GM23338 (cell line): ENCODE measurements at regions not wholly inside any gene's neighbourhood (a gene's known extent, or its start where the extent isn't known, plus 50 kb on each side); places are given as distances from the start of the nearest gene placed in this dataset.

Experiments
- ATAC-seq: fragments of 200-7000 bp; cut with Tn5 transposase; 3 replicates; pipeline ENCODE4 v1.9.1; 2020
- DNase-seq: peaks from one replicate; pipeline ENCODE4 v3.0.0-alpha.2; 2015; ENCODE audit warnings: low spot score
- H2AFZ ChIP-seq: fragments of 200-600 bp; sonication (generic); 2 replicates; pipeline ENCODE4 v1.8.0; 2016; ENCODE audit warnings: antibody characterized with exemption, mild to moderate bottlenecking, moderate library complexity
- H3F3A ChIP-seq: fragments of 200-600 bp; sonication (generic); replicated peaks from 2 replicates; pipeline ENCODE4 v1.8.0; 2017; ENCODE audit warnings: antibody characterized with exemption, mixed run types, low read depth
- H3K27ac ChIP-seq: fragments of 200-600 bp; sonication (generic); 2 replicates; pipeline ENCODE4 v1.6.1; 2016; ENCODE audit warnings: low read depth
- H3K27me3 ChIP-seq: fragments of 200-600 bp; sonication (generic); 2 replicates; pipeline ENCODE4 v1.8.0; 2016; ENCODE audit warnings: mild to moderate bottlenecking, mixed run types, moderate library complexity; ENCODE audit not compliant: insufficient read depth
- H3K36me3 ChIP-seq: fragments of 200-600 bp; sonication (generic); 2 replicates; pipeline ENCODE4 v1.8.0; 2016; ENCODE audit warnings: mild to moderate bottlenecking; ENCODE audit not compliant: insufficient read depth
- H3K4me1 ChIP-seq: fragments of 200-600 bp; sonication (generic); 2 replicates; pipeline ENCODE4 v1.8.0; 2016; ENCODE audit warnings: mild to moderate bottlenecking, moderate library complexity; ENCODE audit not compliant: insufficient read depth
- H3K4me2 ChIP-seq: fragments of 200-600 bp; sonication (generic); 2 replicates; pipeline ENCODE4 v1.7.1; 2017; ENCODE audit warnings: mixed run types
- H3K4me3 ChIP-seq: fragments of 200-600 bp; sonication (generic); 2 replicates; pipeline ENCODE4 v1.6.1; 2016; ENCODE audit warnings: mixed run types
- H3K79me2 ChIP-seq: fragments of 200-600 bp; sonication (generic); replicated peaks from 2 replicates; pipeline ENCODE4 v1.8.0; 2017; ENCODE audit warnings: mild to moderate bottlenecking; ENCODE audit not compliant: insufficient read depth
- H3K9me2 ChIP-seq: fragments of 200-600 bp; sonication (generic); 2 replicates; pipeline ENCODE4 v1.8.0; 2017; ENCODE audit not compliant: insufficient read depth
- H4K20me1 ChIP-seq: fragments of 200-600 bp; sonication (generic); replicated peaks from 2 replicates; pipeline ENCODE4 v1.8.0; 2017; ENCODE audit warnings: mild to moderate bottlenecking; ENCODE audit not compliant: insufficient read depth
- H3K27ac Mint-ChIP-seq: 2 replicates; pipeline ENCODE4 v1.8.0; 2020; ENCODE audit warnings: inconsistent platforms, mild to moderate bottlenecking, moderate library complexity, mixed read lengths
- H3K27me3 Mint-ChIP-seq: 3 replicates; pipeline ENCODE4 v1.8.0; 2022; ENCODE audit warnings: low read depth, mild to moderate bottlenecking, moderate library complexity, mixed read lengths, inconsistent platforms; ENCODE audit not compliant: insufficient read depth, poor library complexity
- H3K36me3 Mint-ChIP-seq: 3 replicates; pipeline ENCODE4 v1.8.0; 2021; ENCODE audit warnings: low read depth, mild to moderate bottlenecking, inconsistent platforms, moderate library complexity, mixed read lengths
- H3K4me1 Mint-ChIP-seq: 3 replicates; pipeline ENCODE4 v1.8.0; 2020; ENCODE audit warnings: mild to moderate bottlenecking, inconsistent platforms, mixed read lengths
- H3K4me3 Mint-ChIP-seq: 3 replicates; pipeline ENCODE4 v1.8.0; 2021; ENCODE audit warnings: moderate library complexity, mild to moderate bottlenecking, inconsistent platforms, mixed read lengths
- H3K9me3 Mint-ChIP-seq: 3 replicates; pipeline ENCODE4 v1.8.0; 2020; ENCODE audit warnings: moderate library complexity, mild to moderate bottlenecking, inconsistent platforms, mixed read lengths
- CREB1 ChIP-seq: fragments of 250-450 bp; sonication (Bioruptor Pico); IDR thresholded peaks from 2 replicates; pipeline ENCODE4 v1.5.0; 2020; ENCODE audit warnings: low read depth, mild to moderate bottlenecking, moderate library complexity
- CTCF ChIP-seq, 2 experiments: fragments of 200-600 bp in 1 of 2; sonication (generic) in 1 of 2; conservative IDR thresholded peaks; 2 replicates each; pipeline versions ENCODE4 v1.5.1 to v1.6.1; 2016 to 2017; ENCODE audit warnings: antibody characterized with exemption in 2 of 2, low read depth in 2 of 2, mild to moderate bottlenecking in 2 of 2, moderate library complexity in 1 of 2
- ETS1 ChIP-seq: IDR thresholded peaks from 2 replicates; pipeline ENCODE4 v1.6.1; 2016; ENCODE audit warnings: antibody characterized with exemption
- EZH2 ChIP-seq: fragments of 200-600 bp; sonication (generic); IDR thresholded peaks from one replicate; pipeline ENCODE4 v1.8.0; 2017; ENCODE audit warnings: antibody characterized with exemption, mild to moderate bottlenecking, low read depth; ENCODE audit not compliant: unreplicated experiment
- EZH2phosphoT487 ChIP-seq: fragments of 200-600 bp; sonication (generic); IDR thresholded peaks from one replicate; pipeline ENCODE4 v1.8.1; 2018; ENCODE audit warnings: antibody characterized with exemption; ENCODE audit not compliant: unreplicated experiment
- JUNB ChIP-seq: IDR thresholded peaks from one replicate; pipeline ENCODE4 v1.6.1; 2016; ENCODE audit warnings: antibody characterized with exemption; ENCODE audit not compliant: unreplicated experiment
- NANOG ChIP-seq: IDR thresholded peaks from 2 replicates; pipeline ENCODE4 v1.6.1; 2016; ENCODE audit warnings: antibody characterized with exemption, borderline replicate concordance
- POLR2AphosphoS5 ChIP-seq: IDR thresholded peaks from 2 replicates; pipeline ENCODE4 v1.6.1; 2016; ENCODE audit warnings: antibody characterized with exemption, low read depth
- REST ChIP-seq: IDR thresholded peaks from one replicate; pipeline ENCODE4 v1.6.1; 2018; ENCODE audit warnings: antibody characterized with exemption; ENCODE audit not compliant: unreplicated experiment
- STAT1 ChIP-seq: IDR thresholded peaks from one replicate; pipeline ENCODE4 v1.6.1; 2016; ENCODE audit warnings: antibody characterized with exemption; ENCODE audit not compliant: unreplicated experiment
- ZNF114 ChIP-seq: fragments of 250-450 bp; sonication (Bioruptor Pico); IDR thresholded peaks from 2 replicates; pipeline ENCODE4 v1.5.0; 2020; ENCODE audit warnings: mild to moderate bottlenecking, moderate library complexity
- ZNF331 ChIP-seq: fragments of 250-450 bp; sonication (Bioruptor Pico); IDR thresholded peaks from 2 replicates; pipeline ENCODE4 v1.5.0; 2020; ENCODE audit warnings: low read depth, mild to moderate bottlenecking, moderate library complexity
- ZNF462 ChIP-seq: fragments of 250-450 bp; sonication (Bioruptor Pico); IDR thresholded peaks from 2 replicates; pipeline ENCODE4 v1.5.0; 2020; ENCODE audit warnings: mild to moderate bottlenecking, moderate library complexity

- no peaks in the 10 kb centered on the region for H3K27me3 ChIP-seq
- H3K4me2 ChIP-seq = no peak overlapping the region
- H3K27ac Mint-ChIP-seq = no peak overlapping the region
- no peaks in the 10 kb centered on the region for H3K79me2 ChIP-seq
- peaks cover 8% of the 10 kb centered on the region; the same call in 1 of the 2 replicates for H3K4me1 ChIP-seq
- H2AFZ ChIP-seq = no peak overlapping the region
- H3K36me3 Mint-ChIP-seq = peaks cover 14% of the 10 kb centered on the region
- peaks cover 4% of the 10 kb centered on the region; the same call in 1 of the 3 replicates for H3K4me1 Mint-ChIP-seq
- 0 out of 2 replicates have a peak, but pooled peaks cover 8% of the 10 kb centered on the region for H3K36me3 ChIP-seq
- no peaks in the 10 kb centered on the region for H3F3A ChIP-seq
- no peaks in the 10 kb centered on the region for H4K20me1 ChIP-seq
- peaks cover 5% of the 10 kb centered on the region for H3K27me3 Mint-ChIP-seq
- no peak for DNase-seq
- no peak for TF ChIP-seq REST
- TF ChIP-seq NANOG = no peak
- TF ChIP-seq CREB1 (CRISPR knock-in tag) = no peak
- TF ChIP-seq ETS1 = no peak
- TF ChIP-seq ZNF114 (CRISPR knock-in tag) = no peak
- TF ChIP-seq EZH2 = no peak
- no peak for TF ChIP-seq ZNF462 (CRISPR knock-in tag)
- TF ChIP-seq STAT1 = no peak
- no peak for TF ChIP-seq EZH2phosphoT487
- TF ChIP-seq ZNF331 (CRISPR knock-in tag) = no peak
- TF ChIP-seq JUNB = no peak
- TF ChIP-seq CTCF (conservative IDR thresholded peaks at IDR 0.05; ENCODE audit: low read depth in 2 of 2) = no peak
- no peak for TF ChIP-seq POLR2AphosphoS5
- no peaks in the 10 kb centered on the region for H3K9me2 ChIP-seq
- no peak overlapping the region for H3K4me3 ChIP-seq
- no peak overlapping the region for H3K27ac ChIP-seq
- ATAC-seq = no peak
- H3K9me3 Mint-ChIP-seq = peaks cover 22% of the 10 kb centered on the region
- H3K4me3 Mint-ChIP-seq = no peak overlapping the region
Measured at GRCh38 chr6:55679503-55679902, 100.5 kb upstream of the HMGCLL1 start.
